HG02852 (cell line): ENCODE measurements at regions not wholly inside any gene's neighbourhood (a gene's known extent, or its start where the extent isn't known, plus 50 kb on each side); places are given as distances from the start of the nearest gene placed in this dataset.

Source experiments
- ATAC-seq: cut with Tn5 transposase; IDR thresholded peaks from one replicate; pipeline ENCODE4 v1.9.1; 2021; ENCODE audit warnings: mild to moderate bottlenecking, moderate library complexity; ENCODE audit not compliant: unreplicated experiment

- ATAC-seq = peak; percentile 68
Measured at GRCh38 chrX:20527558-20528011, 260.9 kb upstream of the RPS6KA3 start.

GRCh38 chrX:20527041-20527440, 260.3 kb upstream of the RPS6KA3 start:
- ATAC-seq = no peak

- peak; percentile 51 for ATAC-seq
Measured at GRCh38 chrX:20523626-20524312, 257.1 kb upstream of the RPS6KA3 start.

DNA sequence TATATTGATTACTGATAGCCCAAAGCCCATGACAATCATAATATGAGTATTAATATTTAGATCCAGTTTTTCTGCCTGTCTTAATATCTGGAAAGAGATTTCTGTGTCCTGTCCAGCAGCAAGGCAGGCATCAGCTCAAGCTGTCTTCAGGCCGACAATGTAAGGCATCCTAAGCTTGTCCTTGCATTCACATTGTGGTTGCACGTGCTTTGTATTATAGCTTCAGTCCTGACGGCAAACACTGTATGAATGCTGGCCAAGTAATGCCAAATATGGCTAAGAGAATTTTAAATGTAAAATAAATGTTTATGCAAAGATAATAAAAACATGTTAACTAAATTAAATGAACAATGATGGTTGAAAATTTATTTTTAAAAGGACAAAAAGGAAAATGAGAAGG, 255.7 kb upstream of the RPS6KA3 start:
- no peak for ATAC-seq

DNA sequence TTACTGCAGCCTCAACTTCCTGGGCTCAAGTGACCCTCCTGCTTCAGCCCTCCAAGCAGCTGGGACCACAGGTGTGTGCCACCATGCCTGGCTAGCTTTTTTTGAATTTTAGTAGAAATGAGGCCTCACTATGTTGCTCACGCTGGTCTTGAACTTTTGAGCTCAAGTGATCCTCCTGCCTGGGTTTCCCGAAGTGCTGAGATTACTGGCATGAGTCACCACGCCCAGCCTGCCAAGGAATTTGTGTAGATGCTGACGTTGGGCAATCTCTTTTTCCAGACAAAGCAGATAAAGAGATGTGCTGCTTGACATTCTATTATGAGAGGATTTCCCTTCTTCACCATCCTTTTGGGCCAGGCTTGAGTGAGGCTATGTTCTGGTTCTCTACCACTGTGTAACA, 254.5 kb upstream of the RPS6KA3 start:
- no peak for ATAC-seq

GRCh38 chrX:20519826-20520225, 253.1 kb upstream of the RPS6KA3 start:
- ATAC-seq = no peak

GRCh38 chrX:20519146-20519545, 252.4 kb upstream of the RPS6KA3 start:
- no peak for ATAC-seq

GRCh38 chrX:20517565-20517964, 250.9 kb upstream of the RPS6KA3 start:
- no peak for ATAC-seq

DNA sequence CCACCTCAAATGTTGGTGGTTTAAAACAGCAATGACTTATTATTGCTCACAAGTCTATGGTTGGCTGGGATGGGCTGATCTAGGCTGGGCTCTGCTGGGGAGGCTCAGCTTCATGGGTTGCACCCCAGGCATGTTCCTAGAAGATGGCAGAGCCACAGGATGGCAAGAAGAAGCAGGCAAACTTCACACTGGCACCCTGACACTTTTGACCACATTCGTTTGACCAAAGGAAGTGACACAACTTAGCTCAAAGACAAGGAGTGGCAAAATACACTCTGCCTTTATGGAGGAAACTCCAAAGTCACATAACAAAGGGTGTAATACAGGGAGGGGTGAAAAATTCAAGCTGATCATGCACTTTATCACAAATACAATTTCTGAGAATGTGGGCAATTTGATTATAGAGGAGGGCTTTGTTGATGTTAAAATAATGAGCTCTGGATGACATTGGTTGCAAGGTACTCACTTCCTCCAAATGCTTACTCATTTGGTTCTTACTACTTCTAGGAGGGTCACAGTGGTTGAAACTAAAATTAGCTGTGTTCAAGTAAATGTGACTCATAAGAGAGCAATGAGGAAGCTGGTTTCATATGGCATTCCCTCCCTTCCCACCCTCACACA, 249.2 kb upstream of the RPS6KA3 start:
- ATAC-seq = peak; percentile 98

DNA sequence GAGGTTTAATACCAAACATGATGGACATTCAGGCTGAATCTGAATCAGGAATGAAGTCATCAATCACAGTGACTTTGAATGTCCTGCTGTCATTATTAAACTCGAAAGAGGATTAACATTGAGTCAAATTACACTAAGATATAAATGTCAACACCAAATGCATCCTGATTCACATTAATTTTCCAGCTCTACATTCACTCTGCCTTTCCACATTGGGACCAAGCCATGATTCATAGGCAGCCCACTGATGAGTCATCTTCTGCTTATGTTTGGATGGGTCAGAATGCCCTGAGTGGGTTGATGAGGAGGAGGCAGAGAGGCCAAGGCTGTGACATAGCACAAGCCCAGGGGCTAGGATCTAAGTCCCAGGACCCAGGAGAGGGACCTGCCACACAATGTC, 247.6 kb upstream of the RPS6KA3 start:
- ATAC-seq = no peak

DNA sequence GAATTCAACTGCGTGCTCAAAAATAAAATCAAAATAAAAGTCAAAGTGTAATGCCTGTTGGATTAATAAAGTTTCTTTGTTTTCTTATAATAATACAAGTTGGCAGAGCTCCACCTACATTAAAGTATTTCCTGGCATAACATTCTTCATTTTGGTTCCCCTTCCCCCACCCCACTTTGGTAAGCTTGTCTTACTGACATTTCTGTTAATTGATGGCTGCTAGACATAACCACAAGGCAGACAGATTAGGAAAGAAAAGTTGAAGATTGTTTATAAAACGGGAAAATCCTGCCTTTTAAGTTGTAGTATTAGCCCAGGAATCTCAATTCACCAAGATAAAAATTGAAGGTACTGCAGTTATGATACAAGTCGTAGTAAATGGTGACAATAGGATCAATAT, 246.5 kb upstream of the RPS6KA3 start:
- ATAC-seq = no peak

DNA sequence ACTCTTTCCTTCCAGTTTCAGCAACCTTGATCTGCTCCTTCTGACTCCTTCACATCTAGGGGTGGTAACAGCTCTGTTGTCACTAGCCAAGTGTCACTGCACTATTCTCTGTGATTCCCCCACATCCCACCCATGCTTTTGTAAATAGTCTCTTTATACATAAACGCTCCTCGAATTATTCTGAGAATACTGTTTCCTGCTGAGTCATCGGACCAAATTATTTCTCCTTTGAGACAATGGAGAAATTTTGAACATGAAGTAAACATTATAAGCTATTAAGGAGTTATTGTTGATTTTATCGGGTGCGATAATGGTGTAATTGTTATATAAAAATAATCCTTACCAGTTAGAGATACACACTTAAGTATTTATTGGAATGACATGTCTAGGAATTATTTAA, 245.1 kb upstream of the RPS6KA3 start:
- no peak for ATAC-seq

DNA sequence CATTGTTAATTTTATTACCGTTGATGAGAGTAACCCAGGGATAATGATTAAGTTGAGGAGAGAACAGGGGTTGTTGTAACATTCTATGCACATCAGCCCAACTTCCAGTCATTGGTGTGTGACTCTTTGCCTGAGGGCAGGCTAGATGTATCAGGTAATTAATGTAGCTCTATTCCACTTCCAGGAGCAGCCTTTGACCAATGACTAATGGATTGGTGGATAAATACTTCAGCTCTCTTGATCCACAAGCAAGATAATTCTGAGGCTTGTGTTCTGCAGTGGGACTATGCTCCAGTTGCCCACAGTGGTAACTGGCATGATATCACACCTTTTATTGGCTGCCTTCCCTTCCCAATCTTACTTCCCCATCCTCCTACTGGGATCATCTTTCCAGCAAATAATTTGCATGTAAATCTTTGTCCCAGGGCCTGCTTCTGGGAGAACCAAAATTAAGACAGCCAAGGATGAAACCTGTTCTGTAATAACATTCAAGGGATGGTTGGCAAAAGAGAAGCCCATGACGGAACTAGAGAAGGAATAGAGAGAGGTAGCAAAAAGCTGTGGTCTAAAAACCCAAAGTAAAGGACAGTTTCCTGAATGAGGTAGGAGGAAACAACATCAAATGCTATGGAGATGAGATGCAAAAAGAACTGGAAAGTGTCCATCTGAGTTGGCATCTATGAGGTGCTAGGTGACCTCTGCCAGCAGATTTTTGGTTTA, 241.4 kb upstream of the RPS6KA3 start:
- no peak for ATAC-seq

- ATAC-seq = no peak
Measured at GRCh38 chrX:20506739-20507138, 240.0 kb upstream of the RPS6KA3 start.

GRCh38 chrX:20500949-20501348, 234.2 kb upstream of the RPS6KA3 start:
- ATAC-seq = no peak

DNA sequence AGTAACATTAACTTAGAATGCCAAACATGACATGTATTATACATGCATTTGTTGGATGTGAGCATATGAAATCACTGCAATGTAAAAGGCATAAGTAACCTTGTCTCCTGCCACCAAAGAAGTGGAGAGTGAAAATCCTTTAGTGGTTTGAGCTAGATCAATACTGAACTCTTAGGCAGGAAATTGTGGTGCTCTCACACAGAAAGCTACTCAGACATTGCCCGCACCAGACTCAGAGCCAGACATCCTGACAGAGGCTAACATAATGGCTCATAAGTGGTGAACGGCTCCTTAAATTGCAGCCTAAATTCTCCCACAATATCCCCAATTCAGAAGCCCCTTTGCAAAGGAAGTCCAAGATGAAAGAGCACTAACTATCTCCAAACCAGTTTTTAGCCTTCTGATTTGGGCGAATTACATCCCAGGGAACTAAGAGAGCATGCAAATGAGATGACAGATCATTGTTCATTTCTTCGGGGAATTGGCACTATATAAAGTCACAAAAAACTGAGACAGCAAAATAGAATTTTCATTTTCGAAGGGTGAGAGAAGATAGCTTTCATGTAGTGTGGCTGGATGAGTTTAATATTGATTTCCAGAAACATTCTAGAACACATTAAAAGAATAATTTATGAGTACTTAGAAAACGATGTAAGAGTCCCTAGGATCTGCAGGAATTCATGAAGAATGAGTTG, 233.6 kb upstream of the RPS6KA3 start:
- peak; percentile 69 for ATAC-seq

GRCh38 chrX:20499763-20500162, 233.1 kb upstream of the RPS6KA3 start:
- ATAC-seq = peak; percentile 22

DNA sequence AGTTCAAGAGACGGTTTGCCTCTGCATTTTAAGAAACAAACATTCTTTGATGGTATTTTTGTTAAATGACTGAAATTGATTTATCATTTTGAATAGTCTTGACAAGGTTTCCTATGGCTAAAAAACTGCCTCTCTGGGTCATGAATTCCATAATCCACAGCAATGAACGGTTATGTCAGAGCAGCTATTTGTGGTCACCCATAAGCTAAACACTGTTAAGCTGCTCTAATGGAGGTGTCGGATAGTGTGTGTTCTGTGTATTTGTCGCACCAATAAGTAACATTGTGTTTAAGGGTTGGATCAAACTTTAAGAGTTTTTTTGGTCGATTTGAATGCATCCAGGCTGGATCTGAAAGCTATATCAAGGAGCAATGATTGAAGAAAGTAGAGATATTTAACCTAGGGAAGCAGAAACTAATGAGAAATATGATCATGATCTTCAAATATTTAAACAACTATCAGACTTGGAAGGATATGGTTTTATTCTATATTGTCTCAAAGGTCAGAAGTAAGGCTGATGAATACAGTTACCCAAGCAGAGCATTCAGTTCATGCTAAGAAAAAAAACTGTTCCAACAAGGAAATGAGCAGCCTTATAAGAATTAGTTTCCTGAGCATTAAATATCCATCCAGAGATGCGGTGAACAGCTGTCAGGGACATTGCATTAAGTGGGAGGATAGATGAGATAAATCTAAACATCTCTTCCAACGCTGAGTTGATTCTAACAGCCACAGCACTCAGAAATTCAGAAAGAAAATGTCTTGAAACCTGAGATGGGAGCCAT, 232.3 kb upstream of the RPS6KA3 start:
- ATAC-seq = no peak

- ATAC-seq = no peak
Measured at GRCh38 chrX:20495575-20495974, 228.9 kb upstream of the RPS6KA3 start.

- ATAC-seq = no peak
Measured at GRCh38 chrX:20488473-20488872, 221.8 kb upstream of the RPS6KA3 start.

GRCh38 chrX:20487227-20487626, 220.5 kb upstream of the RPS6KA3 start:
- no peak for ATAC-seq
